Limb (tissue), 2 donors: ENCODE measurements at regions not wholly inside any gene's neighbourhood (a gene's known extent, or its start where the extent isn't known, plus 50 kb on each side); places are given as distances from the start of the nearest gene placed in this dataset.

ENCODE experiments used
- DNase-seq, 2 donors: peaks; one replicate each; pipeline ENCODE4 v3.0.0-alpha.2; 2016; ENCODE audit errors: extremely low spot score in 2 of 2

GRCh38 chr22:27436591-27436990 is 365.0 kb downstream of the MN1 start:
- no peak for DNase-seq

GRCh38 chr22:27437570-27437969 is 364.0 kb downstream of the MN1 start:
- DNase-seq: no peak

GRCh38 chr22:27438271-27438980 is 363.1 kb downstream of the MN1 start:
- peak; percentile 61 to 76 for DNase-seq

GRCh38 chr22:27439131-27439530 is 362.4 kb downstream of the MN1 start:
- no peak for DNase-seq

GRCh38 chr22:27440304-27440865 is 361.2 kb downstream of the MN1 start:
- no peak for DNase-seq

- DNase-seq: no peak
Measured at GRCh38 chr22:27441706-27442475, 359.7 kb downstream of the MN1 start.

- DNase-seq: no peak
Measured at GRCh38 chr22:27443306-27443705, 358.2 kb downstream of the MN1 start.

- no peak for DNase-seq
Measured at GRCh38 chr22:27445881-27446280, 355.7 kb downstream of the MN1 start.

GRCh38 chr22:27447289-27447688 is 354.3 kb downstream of the MN1 start:
- DNase-seq: no peak

GRCh38 chr22:27450448-27450847 is 351.1 kb downstream of the MN1 start:
- DNase-seq: no peak

- DNase-seq: no peak
Measured at GRCh38 chr22:27452245-27452644, 349.3 kb downstream of the MN1 start.

GRCh38 chr22:27452922-27453321 is 348.6 kb downstream of the MN1 start:
- no peak for DNase-seq

- DNase-seq: no peak
Measured at GRCh38 chr22:27453725-27454124, 347.8 kb downstream of the MN1 start.

GRCh38 chr22:27454807-27455450 is 346.6 kb downstream of the MN1 start:
- DNase-seq: no peak

GRCh38 chr22:27455526-27455925 is 346.0 kb downstream of the MN1 start:
- no peak for DNase-seq

- DNase-seq: no peak
Measured at GRCh38 chr22:27456696-27457503, 344.7 kb downstream of the MN1 start.

GRCh38 chr22:27459999-27460398 is 341.6 kb downstream of the MN1 start:
- DNase-seq: no peak

GRCh38 chr22:27460591-27461347 is 340.8 kb downstream of the MN1 start:
- peak in 1 of 2 donors; percentile 49 for DNase-seq

GRCh38 chr22:27461470-27461869 is 340.1 kb downstream of the MN1 start:
- no peak for DNase-seq

GRCh38 chr22:27462190-27462589 is 339.4 kb downstream of the MN1 start:
- no peak for DNase-seq
